Panc1 (cell line): ENCODE measurements at regions not wholly inside any gene's neighbourhood (a gene's known extent, or its start where the extent isn't known, plus 50 kb on each side); places are given as distances from the start of the nearest gene placed in this dataset.

Experiments
- POLR2AphosphoS5 ChIP-seq: IDR thresholded peaks from 2 replicates; pipeline ENCODE4 v1.6.1; 2012; ENCODE audit warnings: mild to moderate bottlenecking, low read depth, low read length, moderate library complexity
- TF ChIP-seq, protein P1 (sequence below): fragments of 450-650 bp; IDR thresholded peaks from 2 replicates; pipeline ENCODE4 v1.5.1; 2017; ENCODE audit warnings: mild to moderate bottlenecking

DNA sequence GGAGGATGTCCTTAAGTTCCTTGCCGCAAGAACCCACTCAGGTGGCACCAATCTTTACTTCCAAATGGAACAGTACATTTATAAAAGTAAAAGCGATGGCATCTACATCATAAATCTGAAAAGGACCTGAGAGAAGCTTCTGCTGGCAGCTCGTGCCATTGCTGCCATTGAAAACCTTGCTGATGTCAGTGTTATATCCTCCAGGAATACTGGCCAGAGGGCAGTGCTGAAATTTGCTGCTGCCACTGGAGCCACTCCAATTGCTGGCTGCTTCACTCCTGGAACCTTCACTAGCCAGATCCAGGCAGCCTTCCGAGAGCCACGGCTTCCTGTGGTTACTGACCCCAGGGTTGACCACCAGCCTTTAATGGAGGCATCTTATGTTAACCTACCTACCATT lies 191.7 kb downstream of the TRIM27 start:
- TF ChIP-seq POLR2AphosphoS5 = no peak
- TF ChIP-seq, protein P1, sequence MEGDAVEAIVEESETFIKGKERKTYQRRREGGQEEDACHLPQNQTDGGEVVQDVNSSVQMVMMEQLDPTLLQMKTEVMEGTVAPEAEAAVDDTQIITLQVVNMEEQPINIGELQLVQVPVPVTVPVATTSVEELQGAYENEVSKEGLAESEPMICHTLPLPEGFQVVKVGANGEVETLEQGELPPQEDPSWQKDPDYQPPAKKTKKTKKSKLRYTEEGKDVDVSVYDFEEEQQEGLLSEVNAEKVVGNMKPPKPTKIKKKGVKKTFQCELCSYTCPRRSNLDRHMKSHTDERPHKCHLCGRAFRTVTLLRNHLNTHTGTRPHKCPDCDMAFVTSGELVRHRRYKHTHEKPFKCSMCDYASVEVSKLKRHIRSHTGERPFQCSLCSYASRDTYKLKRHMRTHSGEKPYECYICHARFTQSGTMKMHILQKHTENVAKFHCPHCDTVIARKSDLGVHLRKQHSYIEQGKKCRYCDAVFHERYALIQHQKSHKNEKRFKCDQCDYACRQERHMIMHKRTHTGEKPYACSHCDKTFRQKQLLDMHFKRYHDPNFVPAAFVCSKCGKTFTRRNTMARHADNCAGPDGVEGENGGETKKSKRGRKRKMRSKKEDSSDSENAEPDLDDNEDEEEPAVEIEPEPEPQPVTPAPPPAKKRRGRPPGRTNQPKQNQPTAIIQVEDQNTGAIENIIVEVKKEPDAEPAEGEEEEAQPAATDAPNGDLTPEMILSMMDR = no peak
